GM20431 (cell line): ENCODE measurements at regions not wholly inside any gene's neighbourhood (a gene's known extent, or its start where the extent isn't known, plus 50 kb on each side); places are given as distances from the start of the nearest gene placed in this dataset.

Source experiments
- in situ Hi-C: fragments of 300-500 bp; cut with MseI, MboI; formaldehyde crosslinking; loops from one replicate; pipeline ENCODE4 v1.15.0; 2020; ENCODE audit warnings: low sequenced_read_pairs; ENCODE audit not compliant: unreplicated experiment

DNA sequence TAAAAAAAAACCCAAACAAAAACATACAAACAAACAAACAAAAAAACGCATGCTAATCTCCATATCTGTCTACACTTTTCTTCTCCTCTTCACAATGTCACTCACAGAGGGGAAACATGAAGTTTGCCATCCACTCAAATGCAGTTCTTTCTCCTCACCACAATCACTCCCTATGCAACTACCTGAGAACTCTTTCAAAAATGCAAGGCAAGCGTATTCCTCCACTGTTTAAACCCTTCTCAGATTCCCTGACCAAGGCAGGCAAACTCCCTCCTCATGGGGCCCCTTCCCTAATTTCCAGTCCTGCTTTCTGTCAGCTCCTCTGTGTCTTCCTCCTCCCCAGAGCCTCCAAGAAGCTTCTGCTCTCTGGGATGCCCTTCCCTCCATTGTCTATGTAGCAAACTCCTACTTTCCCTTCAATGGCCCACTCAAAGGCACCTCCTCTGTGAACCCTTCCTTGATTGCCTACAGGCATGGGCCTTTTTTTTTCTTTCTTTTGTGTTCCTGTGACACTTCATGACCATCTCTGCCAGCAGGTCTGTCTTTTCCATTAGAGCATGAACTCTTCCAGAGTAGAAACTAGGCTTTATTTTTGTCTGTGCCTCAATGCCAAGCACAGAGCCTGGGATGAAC lies 143.8 kb upstream of the SLC1A4 start:
- in situ Hi-C loops, result no loop called here

DNA sequence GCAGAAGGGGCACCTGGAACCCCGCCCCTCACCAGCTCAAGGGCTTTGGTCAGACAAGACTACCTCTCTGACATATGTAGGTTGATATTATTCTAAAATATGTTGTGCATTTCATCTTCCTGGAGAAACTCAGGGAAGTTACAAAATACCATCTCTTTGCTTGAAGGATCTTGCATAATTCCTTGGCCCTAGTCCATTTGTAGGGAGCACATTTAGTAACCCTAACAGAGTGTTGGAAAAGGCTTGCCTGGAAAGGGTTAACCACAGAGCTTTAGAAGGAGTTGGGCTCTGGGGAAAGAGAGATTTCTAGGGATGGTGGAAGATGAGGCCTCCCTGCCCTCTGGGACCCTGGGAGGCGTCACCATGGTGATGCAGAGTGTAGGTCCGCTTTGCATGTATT lies 143.0 kb upstream of the SLC1A4 start:
- in situ Hi-C loops, result no loop called here

DNA sequence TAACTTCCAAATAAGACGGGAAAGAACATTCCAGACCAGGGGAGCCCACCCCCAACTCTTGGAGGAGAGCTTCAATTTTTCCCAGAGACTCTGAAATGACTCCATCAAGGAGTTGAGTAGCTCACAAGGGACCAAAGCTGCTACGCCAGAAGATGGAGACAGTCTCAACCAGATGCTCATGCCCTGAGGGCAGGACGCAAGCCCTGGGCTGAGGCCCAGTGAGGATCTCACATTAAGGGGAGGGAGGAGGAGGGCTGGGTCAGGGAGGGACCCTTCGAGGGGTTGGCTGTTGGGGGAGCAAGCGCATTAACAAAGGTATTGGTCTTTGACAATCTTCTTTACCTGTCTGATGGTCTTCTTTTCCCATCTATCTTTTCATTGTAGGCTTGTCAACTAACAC lies 141.3 kb upstream of the SLC1A4 start:
- in situ Hi-C loops, result no loop called here

DNA sequence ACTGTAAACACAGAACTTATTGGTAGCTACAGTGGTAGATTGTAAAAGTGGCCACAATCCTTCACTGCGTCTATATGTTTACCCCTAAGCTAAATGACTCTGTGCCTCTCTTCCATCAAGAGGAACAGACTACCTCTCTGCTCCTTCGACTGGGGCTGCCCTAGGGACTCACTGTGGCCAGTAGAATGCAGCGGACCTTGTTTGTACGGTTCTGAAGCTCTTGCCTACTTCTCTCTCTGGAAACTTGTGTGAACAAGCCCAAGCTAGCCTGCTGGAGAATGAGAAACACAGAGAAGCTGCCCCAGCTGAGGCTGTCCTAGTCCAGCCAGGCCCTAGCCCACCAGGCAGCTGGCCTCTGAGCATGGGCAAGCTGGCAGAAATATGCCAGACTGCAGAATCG lies 140.8 kb upstream of the SLC1A4 start:
- in situ Hi-C loops, result no loop called here

DNA sequence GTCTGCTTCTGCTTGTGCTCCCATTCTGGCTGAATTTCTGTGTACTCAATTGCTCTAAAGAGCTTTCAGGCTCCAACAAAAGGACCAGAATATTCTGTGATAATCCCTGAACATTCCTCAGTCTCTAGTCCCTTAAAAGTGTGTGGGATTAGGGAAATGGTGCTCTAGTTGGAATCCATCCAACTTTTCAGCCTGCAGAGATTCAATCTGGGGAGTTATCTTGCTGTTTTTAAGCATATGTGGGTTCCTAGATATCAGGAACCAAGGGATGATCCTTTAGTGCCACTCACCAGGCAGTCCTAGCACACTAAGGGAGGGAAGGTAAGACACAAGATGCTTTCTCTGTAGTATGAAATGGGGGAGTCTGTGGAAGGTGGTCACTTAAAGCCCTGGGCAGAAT lies 140.3 kb upstream of the SLC1A4 start:
- in situ Hi-C loops, result no loop called here

DNA sequence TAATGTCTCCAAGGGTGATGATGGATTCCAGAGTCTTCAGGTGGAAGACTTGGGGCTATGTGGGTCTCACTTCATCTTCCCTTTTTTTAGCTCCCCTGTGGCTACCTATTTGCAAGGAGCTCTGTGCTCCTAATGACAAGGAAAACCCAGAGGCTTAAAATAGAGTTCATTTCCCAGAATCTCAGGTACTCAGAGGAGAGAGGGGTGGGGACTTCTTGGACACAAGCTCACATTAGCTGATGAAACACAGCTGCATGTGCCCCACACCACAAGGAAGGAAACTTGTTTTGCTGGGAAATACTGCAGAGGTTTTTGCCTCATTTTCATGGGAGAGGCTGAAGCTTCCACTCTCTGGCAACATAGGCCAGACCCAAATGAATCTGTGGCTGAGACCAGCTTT lies 138.6 kb upstream of the SLC1A4 start:
- in situ Hi-C loops, result loop anchor here (25.0 kb wide), 2 partner anchors 238 to 513 kb away; no protein-coding TSS in a partner anchor

DNA sequence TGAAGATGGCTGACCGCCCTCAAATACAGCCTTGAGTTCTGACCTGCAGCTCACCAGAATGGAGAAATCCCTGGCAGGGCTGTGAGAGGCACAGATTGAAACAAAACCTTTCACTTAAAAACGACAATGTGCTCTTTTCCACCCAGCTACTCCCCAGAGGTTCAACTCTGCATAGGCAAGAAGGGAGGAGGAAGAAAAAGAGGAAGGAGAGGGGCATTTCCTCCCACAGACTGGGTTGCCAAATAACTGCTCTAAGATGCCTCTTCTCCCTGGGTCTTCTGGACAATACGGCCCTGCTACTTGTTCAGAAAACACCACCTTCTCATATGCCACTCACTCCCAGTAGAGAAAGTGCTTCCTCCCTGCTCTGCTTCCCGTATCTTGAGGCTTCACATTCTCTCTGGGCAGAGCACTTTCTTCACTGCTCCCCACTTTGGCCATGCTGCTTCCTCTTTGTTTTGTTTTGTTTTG lies 136.4 kb upstream of the SLC1A4 start:
- in situ Hi-C loops, result loop anchor here (25.0 kb wide), 2 partner anchors 241 to 516 kb away; no protein-coding TSS in a partner anchor

DNA sequence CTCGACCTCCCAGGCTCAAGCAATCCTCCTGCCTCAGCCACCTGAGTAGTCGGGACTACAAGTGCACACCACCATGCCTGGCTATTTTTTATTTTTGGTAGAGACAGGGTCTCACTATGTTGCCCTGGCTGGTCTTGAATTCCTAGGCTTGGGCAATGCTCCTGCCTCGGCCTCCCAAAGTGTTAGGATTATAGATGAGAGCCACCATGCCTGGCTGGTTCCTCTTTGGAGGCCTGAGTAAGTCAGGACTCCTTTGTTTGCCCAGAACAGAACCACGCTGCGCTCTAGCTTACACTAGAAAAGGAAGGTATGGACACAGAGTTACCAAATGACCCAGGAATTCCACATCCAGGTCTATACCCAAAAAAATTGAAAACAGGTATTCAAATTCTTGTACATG lies 135.9 kb upstream of the SLC1A4 start:
- in situ Hi-C loops, result loop anchor here (25.0 kb wide), 2 partner anchors 241 to 516 kb away; no protein-coding TSS in a partner anchor

DNA sequence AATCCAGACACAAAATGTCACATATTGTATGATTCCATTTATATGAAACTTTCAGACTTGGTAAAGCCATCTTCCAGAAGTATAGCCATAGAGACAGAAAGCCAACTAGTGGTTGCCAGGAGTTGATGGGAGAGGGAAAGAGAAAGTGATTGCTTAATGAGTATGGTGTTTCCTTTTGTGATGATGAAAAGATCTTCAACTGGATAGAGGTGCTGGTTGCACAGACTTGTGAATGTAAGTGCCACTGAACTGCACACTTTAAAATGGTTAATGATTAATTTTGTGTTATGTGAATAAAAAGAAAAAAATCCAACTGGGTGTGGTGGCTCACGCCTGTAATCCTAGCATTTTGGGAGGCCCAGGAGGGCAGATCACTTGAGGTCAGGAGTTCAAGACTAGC lies 135.3 kb upstream of the SLC1A4 start:
- in situ Hi-C loops, result loop anchor here (25.0 kb wide), 2 partner anchors 242 to 517 kb away; no protein-coding TSS in a partner anchor

DNA sequence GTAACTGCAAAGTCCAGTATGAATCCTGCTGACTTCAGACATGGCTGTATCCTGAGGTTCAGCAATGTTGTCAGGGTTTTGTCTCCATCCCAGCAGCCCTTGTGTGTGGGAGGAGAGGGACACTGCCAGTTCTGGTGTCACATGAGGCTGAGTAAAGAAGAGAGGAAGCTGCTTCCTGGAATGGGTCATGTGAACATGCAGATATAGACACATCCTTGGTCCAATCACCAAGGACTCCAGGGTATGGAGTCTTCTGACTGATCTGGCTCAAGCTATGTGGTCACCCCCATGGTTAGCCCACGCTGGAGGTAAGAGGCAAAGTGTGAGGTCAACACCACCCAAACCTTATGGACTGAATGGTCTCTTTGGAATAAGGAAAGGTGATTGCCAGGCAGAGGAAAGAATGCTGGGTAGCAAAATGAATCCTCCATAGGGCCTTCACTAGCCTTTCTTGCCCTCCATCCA lies 134.4 kb upstream of the SLC1A4 start:
- in situ Hi-C loops, result loop anchor here (25.0 kb wide), 2 partner anchors 243 to 518 kb away; no protein-coding TSS in a partner anchor

DNA sequence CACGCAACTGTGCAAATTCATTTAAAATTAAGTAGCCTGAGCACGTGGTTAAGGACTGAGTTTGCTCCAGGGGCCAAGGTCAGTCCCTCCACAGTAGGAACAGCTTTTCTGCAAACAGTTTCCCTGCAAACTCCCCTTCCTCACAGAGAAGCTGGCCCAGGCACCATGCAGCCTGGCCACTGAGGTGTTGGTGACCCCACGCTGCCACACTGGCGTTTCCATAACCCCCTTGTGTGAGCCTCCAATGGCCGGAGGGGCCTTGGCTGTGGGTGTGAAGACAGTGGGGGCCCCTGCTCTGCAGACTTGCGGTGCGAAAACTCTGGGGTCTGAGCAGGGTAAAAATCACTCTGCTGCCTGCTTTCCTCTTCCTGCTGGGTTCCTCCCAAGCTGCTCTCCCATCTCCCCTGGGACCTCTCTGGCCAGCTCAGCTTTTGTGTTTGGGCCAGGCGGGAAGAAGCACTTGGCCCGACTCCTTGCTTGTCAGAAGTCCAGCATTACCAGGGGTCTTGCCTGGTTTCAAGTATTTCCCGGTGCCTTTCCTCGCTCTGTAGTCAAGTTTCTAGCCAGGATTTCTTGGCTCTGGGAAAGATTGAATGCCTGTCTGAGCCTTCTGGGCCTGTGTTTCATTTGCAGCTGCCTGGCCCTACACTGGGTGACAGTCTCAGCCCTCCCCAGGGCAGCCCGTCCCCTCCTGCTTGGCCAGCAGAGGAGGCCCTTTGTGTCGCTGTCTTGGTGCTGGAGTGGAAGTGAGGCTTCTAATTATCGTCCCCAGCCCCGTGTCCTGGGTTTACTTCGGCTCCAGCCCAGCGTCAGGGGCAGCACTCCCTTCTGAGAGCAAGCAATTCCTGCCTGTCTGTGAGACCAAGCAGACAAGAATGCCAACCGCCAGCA lies 131.4 kb upstream of the SLC1A4 start:
- in situ Hi-C loops, result loop anchor here (25.0 kb wide), 2 partner anchors 246 to 521 kb away; no protein-coding TSS in a partner anchor

DNA sequence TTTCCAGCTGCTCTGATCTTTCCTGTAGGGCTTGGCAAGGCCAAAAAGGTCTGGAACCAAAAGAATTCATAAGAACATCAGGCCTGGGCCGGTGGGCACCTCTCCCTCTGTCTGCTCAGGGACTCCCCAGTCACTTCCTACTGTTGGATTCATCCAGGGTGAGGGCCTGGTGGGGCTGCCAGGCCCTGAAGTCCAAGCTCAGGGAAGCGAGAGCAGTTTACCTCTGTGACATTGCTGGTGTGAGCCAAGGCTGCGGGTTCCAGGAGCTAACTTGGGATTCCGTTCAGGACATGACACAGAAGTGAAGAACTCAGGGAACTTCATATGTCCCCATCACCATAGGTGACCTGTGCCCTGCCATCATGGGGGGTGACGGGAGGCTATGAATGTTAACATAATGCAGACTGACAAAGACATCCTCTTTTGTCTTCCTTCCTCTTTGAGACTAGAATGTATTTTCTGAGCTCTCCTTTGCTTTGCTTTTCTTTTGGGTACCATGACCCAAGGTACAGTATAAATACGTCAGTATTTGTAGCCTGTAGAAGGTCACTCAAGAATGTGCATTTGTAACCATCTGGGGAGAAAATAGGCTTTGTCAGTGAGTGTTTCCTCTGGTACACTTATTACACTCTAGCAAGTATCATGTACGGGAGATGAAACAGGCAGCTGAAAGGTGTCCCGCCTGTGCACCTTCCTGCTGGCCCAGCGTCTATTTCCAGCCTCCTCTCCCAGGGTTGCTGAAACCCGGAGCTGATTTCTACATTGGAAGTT lies 130.5 kb upstream of the SLC1A4 start:
- in situ Hi-C loops, result loop anchor here (25.0 kb wide), 2 partner anchors 246 to 521 kb away; no protein-coding TSS in a partner anchor

DNA sequence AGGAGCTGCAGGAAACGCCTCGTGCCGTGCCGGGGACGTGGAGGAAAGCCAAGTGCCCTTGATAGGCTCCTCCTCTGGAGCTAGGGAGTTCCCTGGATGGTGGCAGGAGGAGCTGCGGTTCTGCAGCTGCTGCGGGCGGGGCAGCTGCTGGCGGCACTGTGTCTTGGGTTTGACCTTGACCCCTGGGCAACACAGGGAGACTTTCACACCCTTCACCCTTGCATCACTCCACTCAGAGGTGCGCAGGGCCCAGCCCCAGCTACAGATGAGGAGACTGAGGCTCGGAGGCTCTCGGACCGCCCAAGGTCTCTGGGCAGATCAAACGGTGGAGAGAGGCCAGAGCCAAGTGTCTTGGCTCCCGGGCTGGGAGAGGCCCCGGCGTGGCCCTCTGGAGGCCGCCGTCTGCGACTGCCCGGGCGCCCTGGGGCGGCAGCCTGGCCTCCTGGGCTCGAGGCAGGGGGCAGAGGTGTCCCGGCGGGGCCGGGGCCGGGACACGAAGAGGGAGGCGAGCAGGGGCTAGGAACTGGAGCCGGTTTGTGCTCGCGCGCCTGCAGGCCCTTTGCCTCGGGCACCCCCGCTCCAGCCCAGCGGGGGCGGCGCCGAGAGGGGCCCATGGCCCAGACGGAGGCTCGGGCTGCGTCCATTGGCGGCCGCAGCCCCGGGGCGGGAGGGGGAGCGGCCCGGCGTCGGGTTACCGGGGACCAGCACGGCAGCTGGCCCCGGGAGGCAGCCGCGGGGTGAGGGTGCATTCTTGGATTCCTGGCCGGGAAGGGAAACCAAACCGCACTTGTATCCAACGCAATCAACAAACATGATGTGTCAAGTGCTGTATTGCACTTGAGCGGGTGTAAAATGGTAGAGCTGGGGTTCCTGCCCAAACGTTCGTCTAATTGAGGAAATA lies 129.6 kb upstream of the SLC1A4 start:
- in situ Hi-C loops, result loop anchor here (25.0 kb wide), 2 partner anchors 247 to 522 kb away; no protein-coding TSS in a partner anchor

DNA sequence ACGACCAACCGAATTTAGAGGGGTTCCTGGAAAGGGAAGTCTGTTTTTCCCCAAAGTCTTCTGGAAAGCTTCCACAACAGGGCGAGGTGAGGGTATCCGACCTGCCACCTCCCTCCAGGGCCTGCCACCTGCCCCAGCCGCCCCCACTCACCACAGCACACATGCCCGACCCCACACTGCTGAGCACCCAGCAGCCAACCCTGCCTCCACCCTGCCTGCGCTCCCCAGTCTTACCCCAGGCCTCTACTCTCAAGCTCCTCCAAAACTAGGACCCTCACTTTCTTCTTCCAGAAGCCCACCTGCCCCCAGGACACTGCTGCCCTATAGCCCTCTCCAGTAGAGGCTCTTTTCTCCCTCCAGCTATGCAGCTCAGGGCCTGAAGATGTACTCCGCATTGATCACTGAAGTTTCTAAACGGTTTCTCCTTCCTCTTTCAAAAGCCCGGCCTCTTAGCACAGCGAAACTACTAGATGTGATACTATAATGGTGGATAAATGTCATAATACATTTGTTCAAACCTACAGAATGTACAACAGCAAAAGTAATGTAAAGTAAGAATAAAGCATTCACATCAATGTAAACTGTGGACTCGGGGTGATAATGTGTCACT lies 128.8 kb upstream of the SLC1A4 start:
- in situ Hi-C loops, result loop anchor here (25.0 kb wide), 2 partner anchors 248 to 523 kb away; no protein-coding TSS in a partner anchor

DNA sequence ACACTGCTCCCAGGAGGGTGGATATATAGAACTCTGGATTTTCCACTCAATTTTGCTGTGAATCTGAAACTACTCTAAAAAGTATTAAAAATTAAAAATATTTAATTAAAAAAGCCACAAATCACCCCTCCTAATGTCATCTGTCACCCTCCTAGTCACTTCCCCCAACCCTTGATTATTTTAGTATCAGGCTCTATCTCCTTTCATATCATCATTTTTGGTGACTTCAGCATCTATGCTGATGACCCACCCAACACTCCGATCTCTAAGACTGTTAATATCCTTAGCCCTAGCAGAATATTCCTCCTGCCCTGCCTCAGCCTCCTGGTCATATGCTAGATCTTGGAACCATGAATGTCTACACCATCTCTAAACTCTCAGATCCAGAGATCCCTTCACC lies 128.3 kb upstream of the SLC1A4 start:
- in situ Hi-C loops, result loop anchor here (25.0 kb wide), 2 partner anchors 249 to 524 kb away; no protein-coding TSS in a partner anchor

DNA sequence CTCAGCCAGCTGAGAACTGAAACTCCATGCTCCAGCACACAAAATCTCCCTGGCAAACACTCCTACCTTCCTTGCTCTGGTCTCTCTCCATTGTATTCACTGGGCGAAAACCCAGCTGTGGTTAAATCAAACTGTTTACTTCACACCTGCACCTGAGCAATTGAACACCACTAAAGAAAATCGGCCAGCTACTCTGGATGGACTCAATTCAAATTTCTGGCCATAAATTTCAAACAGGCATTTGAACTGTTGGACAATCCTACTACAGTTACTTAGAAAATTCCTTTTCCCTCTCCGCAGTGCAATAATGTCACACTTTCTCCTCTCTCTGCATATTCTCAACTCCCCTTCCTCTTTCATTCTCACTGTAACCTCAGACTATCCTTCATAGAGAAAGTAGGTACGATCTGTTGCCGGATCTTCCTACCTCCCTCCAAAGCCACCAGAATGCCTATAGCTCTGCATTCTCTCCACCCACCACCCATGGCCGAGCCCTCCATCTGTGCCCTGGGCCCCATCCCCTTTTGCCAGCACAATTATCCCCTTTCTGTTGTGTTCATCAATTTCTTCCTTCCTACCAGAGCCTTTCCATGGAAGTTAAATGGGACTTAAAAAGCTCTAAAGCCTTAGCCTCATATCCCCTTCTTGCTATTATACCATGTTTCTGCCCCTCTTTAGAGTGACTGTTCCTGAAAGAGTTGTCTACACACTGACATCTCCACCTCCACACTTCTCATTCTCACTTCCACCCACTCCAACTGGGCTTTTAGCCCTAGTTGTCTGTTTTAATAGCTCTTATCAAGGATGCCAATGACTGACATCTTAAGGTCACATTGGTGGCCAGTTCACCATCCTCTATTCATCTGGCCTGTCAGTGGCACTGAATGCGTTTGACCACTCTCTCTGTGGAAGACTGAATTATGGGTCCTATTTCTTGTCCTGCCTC lies 127.5 kb upstream of the SLC1A4 start:
- in situ Hi-C loops, result loop anchor here (25.0 kb wide), 2 partner anchors 249 to 524 kb away; no protein-coding TSS in a partner anchor

DNA sequence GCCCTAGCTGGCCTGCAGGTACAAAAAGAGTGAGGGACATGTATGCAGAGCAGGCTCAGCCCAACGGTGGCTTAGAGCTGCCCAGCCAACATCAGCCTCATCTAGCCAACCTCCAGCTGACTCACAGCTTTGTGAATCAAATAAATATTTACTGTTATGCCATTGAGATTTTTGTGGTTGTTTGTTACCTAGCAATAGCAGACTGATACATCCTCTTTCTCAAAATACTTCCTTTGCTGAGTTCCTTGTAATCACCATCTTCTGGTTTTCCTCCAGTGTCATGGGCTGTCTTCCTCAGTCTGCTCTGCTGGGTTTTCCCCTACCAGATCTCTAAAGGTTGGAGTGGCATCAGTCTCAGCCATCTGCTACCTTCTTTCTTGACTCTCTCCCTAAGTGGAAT lies 126.6 kb upstream of the SLC1A4 start:
- in situ Hi-C loops, result loop anchor here (25.0 kb wide), 2 partner anchors 250 to 525 kb away; no protein-coding TSS in a partner anchor
